ENCODE measurements at regions not wholly inside any gene's neighbourhood (a gene's known extent, or its start where the extent isn't known, plus 50 kb on each side); places are given as distances from the start of the nearest gene placed in this dataset.

- no peak for TF ChIP-seq EZH2 (IDR thresholded peaks at IDR 0.05; ENCODE audit: low read depth, unreplicated experiment)
- TF ChIP-seq, protein P1, sequence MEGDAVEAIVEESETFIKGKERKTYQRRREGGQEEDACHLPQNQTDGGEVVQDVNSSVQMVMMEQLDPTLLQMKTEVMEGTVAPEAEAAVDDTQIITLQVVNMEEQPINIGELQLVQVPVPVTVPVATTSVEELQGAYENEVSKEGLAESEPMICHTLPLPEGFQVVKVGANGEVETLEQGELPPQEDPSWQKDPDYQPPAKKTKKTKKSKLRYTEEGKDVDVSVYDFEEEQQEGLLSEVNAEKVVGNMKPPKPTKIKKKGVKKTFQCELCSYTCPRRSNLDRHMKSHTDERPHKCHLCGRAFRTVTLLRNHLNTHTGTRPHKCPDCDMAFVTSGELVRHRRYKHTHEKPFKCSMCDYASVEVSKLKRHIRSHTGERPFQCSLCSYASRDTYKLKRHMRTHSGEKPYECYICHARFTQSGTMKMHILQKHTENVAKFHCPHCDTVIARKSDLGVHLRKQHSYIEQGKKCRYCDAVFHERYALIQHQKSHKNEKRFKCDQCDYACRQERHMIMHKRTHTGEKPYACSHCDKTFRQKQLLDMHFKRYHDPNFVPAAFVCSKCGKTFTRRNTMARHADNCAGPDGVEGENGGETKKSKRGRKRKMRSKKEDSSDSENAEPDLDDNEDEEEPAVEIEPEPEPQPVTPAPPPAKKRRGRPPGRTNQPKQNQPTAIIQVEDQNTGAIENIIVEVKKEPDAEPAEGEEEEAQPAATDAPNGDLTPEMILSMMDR (conservative IDR thresholded peaks at IDR 0.05; ENCODE audit: low read depth in 2 of 2), result no peak
- no peak for TF ChIP-seq POLR2AphosphoS5 (IDR thresholded peaks at IDR 0.05; ENCODE audit: low read depth)
Observed at GRCh38 chr2:204251158-204251997, 293.9 kb upstream of the PARD3B start.

All from GM23338 (cell line).